ENCODE measurements at regions not wholly inside any gene's neighbourhood (a gene's known extent, or its start where the extent isn't known, plus 50 kb on each side); places are given as distances from the start of the nearest gene placed in this dataset.
"Not testable (repeated sequence)": the region's sequence is repeated elsewhere in the genome, so short reads cannot be mapped to it uniquely, and the experiment has no call there.

GRCh38 chr9:27839767-27840166 is 266.5 kb upstream of the C9orf72 start:
- TF ChIP-seq CTCF (conservative IDR thresholded peaks at IDR 0.05); ZFX (IDR thresholded peaks at IDR 0.05): not testable (repeated sequence)

All from C4-2B (cell line).